Transverse colon (tissue), 4 donors: ENCODE measurements at regions not wholly inside any gene's neighbourhood (a gene's known extent, or its start where the extent isn't known, plus 50 kb on each side); places are given as distances from the start of the nearest gene placed in this dataset.

Experiments
- DNase-seq: peaks from one replicate; pipeline ENCODE4 v3.0.0-alpha.2; 2019
- H3K27ac ChIP-seq, 4 donors: fragments of 200-600 bp; sonication (generic); 2 replicates each; pipeline ENCODE4 v1.5.1; 2016 to 2018; ENCODE audit warnings: inconsistent platforms in 4 of 4
- H3K27me3 ChIP-seq: fragments of 200-600 bp; sonication (generic); 2 replicates; pipeline ENCODE4 v1.5.1; 2017; ENCODE audit warnings: inconsistent platforms
- H3K36me3 ChIP-seq, 4 donors: fragments of 200-600 bp; sonication (generic); 2 replicates each; pipeline ENCODE4 v1.5.1; 2017 to 2019; ENCODE audit warnings: inconsistent platforms in 4 of 4
- H3K4me1 ChIP-seq, 4 donors: fragments of 200-600 bp; sonication (generic); 2 replicates each; pipeline ENCODE4 v1.5.1; 2017 to 2020; ENCODE audit warnings: inconsistent platforms in 4 of 4
- H3K4me3 ChIP-seq, 4 donors: fragments of 200-600 bp; sonication (generic); 1 replicate in 1 of 4; 2 replicates in 3 of 4; pipeline versions ENCODE4 v1.5.1 to v1.6.1; 2017 to 2019; ENCODE audit warnings: inconsistent platforms in 4 of 4
- H3K9me3 ChIP-seq, 2 donors: fragments of 200-600 bp; sonication (generic); 2 replicates each; pipeline ENCODE4 v1.5.1; 2017 to 2019; ENCODE audit warnings: inconsistent platforms in 2 of 2
- EP300 ChIP-seq: sonication (generic); formaldehyde crosslinking; IDR thresholded peaks from one replicate; pipeline ENCODE4 v1.6.1; 2017; ENCODE audit warnings: antibody characterized with exemption, low read depth
- POLR2A ChIP-seq: fragments of 450-650 bp; IDR thresholded peaks from one replicate; pipeline ENCODE4 v1.6.1; 2016; ENCODE audit warnings: antibody characterized with exemption, mild to moderate bottlenecking, moderate library complexity
- POLR2AphosphoS5 ChIP-seq, 3 donors: sonication (generic); formaldehyde crosslinking; IDR thresholded peaks; one replicate each; pipeline ENCODE4 v1.6.1; 2016; ENCODE audit warnings: antibody characterized with exemption in 3 of 3
- WGBS, 2 donors: methylation state at CpG; one replicate each; pipeline ENCODE4 v1.1.5; 2018; ENCODE audit warnings: low coverage in 1 of 2; 5-methylcytosine and 5-hydroxymethylcytosine counted together
- in situ Hi-C, 4 donors: fragments of 200-750 bp; cut with MboI; loops; one replicate each; pipeline versions ENCODE4 v1.15.0 to v1.15.1; 2017; ENCODE audit warnings: low sequenced_read_pairs in 3 of 4, low pct_ligation_motif_present in 1 of 4, low pct_unique_long_range_greater_than_20kb in 1 of 4
- intact Hi-C: fragments of 100-400 bp; cut with DNase I; formaldehyde crosslinking; loops from one replicate; pipeline ENCODE4 v1.15.1; 2023; ENCODE audit warnings: low total_unique reads
- TF ChIP-seq, protein P1 (sequence below), 5 experiments: fragments of 200-600 bp in 3 of 5; fragments of 450-650 bp in 2 of 5; sonication (generic) in 3 of 5; IDR thresholded peaks; 1 replicate in 2 of 5; 2 replicates in 3 of 5; pipeline ENCODE4 v1.5.1; 2016 to 2017; ENCODE audit warnings: antibody characterized with exemption in 5 of 5, inconsistent platforms in 3 of 5, mild to moderate bottlenecking in 2 of 5, moderate library complexity in 1 of 5

DNA sequence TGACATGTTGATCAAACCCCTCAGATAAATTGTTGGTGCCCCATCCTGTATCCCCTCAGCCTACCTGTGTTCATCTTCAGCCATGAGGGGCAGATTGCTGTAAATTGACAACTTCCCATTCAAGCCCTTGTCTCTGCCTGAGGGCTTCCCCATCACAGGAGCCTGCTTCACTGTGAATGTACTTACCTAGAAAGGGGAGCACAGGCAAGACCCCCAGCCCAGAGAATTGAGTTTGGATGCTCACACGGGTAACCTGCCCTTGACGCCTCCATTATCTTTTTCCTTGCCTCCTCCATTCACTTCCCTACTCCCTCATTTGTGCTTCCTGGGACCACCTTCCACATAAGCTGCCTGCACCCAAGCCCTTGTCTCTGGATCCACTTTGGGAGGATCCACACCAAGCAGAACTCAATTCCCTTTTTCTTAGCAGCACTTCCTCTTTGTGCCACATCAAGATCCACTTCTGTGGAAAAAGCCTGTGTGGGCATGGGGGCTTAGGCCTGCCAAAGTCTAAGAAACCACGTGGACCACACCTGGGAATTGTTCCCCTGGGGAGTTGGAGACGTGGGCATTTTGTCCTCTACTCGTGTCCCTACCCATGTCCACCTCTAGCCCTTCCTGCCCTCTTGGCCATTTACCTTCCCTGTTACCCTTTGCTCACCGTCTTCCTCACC is 103.4 kb upstream of the FOXA2 start:
- Histone ChIP-seq H3K27me3 (no peaks in the 10 kb centered on the region), H3K27ac (no peak overlapping the region), H3K36me3 (no peaks in the 10 kb centered on the region), H3K9me3 (no peaks in the 10 kb centered on the region), H3K4me1 (peaks cover 3 to 5% (median 4%) of the 10 kb centered on the region in 4 donors), H3K4me3 (no peak overlapping the region)
- TF ChIP-seq POLR2A (no peak), POLR2AphosphoS5 (IDR thresholded peaks at IDR 0.05) (no peak), EP300 (no peak)
- TF ChIP-seq, protein P1, sequence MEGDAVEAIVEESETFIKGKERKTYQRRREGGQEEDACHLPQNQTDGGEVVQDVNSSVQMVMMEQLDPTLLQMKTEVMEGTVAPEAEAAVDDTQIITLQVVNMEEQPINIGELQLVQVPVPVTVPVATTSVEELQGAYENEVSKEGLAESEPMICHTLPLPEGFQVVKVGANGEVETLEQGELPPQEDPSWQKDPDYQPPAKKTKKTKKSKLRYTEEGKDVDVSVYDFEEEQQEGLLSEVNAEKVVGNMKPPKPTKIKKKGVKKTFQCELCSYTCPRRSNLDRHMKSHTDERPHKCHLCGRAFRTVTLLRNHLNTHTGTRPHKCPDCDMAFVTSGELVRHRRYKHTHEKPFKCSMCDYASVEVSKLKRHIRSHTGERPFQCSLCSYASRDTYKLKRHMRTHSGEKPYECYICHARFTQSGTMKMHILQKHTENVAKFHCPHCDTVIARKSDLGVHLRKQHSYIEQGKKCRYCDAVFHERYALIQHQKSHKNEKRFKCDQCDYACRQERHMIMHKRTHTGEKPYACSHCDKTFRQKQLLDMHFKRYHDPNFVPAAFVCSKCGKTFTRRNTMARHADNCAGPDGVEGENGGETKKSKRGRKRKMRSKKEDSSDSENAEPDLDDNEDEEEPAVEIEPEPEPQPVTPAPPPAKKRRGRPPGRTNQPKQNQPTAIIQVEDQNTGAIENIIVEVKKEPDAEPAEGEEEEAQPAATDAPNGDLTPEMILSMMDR (IDR thresholded peaks at IDR 0.05), result no peak
- in situ Hi-C loops, result loop anchor here (5.0 to 25.0 kb wide), 4 partner anchors 351 to 924 kb away; partner anchors contain the start of gene CST9 (in 1 of the 4)
- 86 to 89% methylated on average over 3 to 6 of the region's 6 CpGs for WGBS, 2 donors
- DNase-seq, result no peak
- intact Hi-C loops, result loop anchor here (10.0 kb wide), 1 partner anchor 647 kb away; no protein-coding TSS in a partner anchor

DNA sequence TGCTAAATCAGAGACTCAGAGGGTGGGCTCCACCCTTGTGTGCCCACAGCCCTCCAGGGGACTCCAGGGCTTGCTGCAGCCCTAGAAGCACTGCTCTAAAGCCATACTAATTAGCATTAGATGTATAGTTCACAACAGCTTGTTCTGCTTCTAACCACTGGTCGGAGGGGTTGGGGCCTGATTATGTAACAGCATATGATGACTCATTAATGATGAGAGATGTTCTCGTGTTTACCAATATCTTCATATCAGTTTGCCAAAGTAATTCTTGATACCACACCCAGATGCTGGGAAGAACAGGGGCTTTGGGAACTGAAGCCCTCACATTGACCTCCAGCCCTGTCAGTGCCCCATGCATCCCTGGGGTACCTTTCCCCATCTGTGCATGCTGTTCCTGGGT is 104.1 kb upstream of the FOXA2 start:
- TF ChIP-seq, protein P1 (IDR thresholded peaks at IDR 0.05), result no peak
- TF ChIP-seq POLR2AphosphoS5 (IDR thresholded peaks at IDR 0.05) (no peak), EP300 (no peak), POLR2A (no peak)
- 84% methylated on average over 2 of the region's 2 CpGs; no CpG with 5 or more reads in 1 of the 2 donors for WGBS, 2 donors
- no peaks in the 10 kb centered on the region for H3K36me3 ChIP-seq
- H3K4me3 ChIP-seq, result no peak overlapping the region
- no peak overlapping the region for H3K27ac ChIP-seq
- DNase-seq, result no peak
- H3K27me3 ChIP-seq, result no peaks in the 10 kb centered on the region
- intact Hi-C loops (loop anchor here (10.0 kb wide), 1 partner anchor 646 kb away; no protein-coding TSS in a partner anchor), in situ Hi-C loops (loop anchor here (5.0 to 25.0 kb wide), 4 partner anchors 351 to 924 kb away; partner anchors contain the start of gene CST9 (in 1 of the 4))
- H3K4me1 ChIP-seq, result peaks cover 3 to 5% (median 4%) of the 10 kb centered on the region in 4 donors
- H3K9me3 ChIP-seq, result no peaks in the 10 kb centered on the region

DNA sequence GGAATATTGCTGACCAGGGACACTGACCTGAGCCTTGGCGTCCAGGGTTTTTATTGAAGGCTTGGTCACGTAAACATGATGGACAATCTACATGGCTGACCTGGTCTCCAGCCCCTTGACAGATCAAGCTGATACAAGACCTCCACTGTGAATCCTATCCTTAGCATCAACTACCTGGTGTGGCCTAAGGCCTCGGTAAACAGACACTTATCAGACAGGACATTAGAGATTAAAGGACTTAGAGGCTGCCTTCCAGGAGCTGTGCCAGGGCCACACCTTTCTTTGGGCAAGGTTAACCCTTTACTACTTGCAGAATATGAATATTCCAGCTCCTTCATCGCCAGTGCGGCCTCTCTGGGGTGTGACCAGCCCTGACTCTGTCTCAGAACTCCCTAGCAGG is 104.9 kb upstream of the FOXA2 start:
- peaks cover 3 to 5% (median 4%) of the 10 kb centered on the region in 4 donors for H3K4me1 ChIP-seq
- no peaks in the 10 kb centered on the region for H3K9me3 ChIP-seq
- no peak for DNase-seq
- in situ Hi-C loops, result loop anchor here (5.0 to 25.0 kb wide), 4 partner anchors 352 to 923 kb away; partner anchors contain the start of gene CST9 (in 1 of the 4)
- H3K27me3 ChIP-seq, result no peaks in the 10 kb centered on the region
- no peak for TF ChIP-seq EP300
- WGBS, 2 donors, result 60% methylated on average over 5 of the region's 5 CpGs; no CpG with 5 or more reads in 1 of the 2 donors
- no peaks in the 10 kb centered on the region for H3K36me3 ChIP-seq
- no peak overlapping the region for H3K4me3 ChIP-seq
- no peak overlapping the region for H3K27ac ChIP-seq
- intact Hi-C loops, result loop anchor here (10.0 kb wide), 1 partner anchor 646 kb away; no protein-coding TSS in a partner anchor

DNA sequence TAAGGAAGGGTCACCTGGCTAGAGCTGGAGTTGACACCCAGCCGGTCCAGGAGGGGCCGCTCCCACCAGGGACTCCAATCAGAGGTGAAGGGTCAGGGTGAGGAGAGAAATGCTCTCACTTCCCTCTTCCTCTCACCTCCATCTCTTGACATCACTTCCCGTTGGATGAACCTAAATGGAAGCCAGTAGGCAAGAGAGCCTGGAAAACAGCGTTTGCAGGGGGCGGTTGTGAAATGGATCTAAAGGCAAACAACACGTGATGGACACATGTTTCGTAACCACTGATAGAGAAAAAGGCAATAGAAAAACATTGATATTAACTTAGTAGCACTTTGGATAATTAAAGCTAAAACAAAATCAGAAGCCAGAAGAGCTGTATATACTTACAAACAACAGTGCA is 105.6 kb upstream of the FOXA2 start:
- no peak overlapping the region for H3K4me3 ChIP-seq
- 87 to 88% methylated on average over 4 to 7 of the region's 7 CpGs for WGBS, 2 donors
- H3K36me3 ChIP-seq, result no peaks in the 10 kb centered on the region
- intact Hi-C loops, result loop anchor here (10.0 kb wide), 2 partner anchors 555 to 645 kb away; no protein-coding TSS in a partner anchor
- no peak for TF ChIP-seq POLR2A
- TF ChIP-seq EP300, result no peak
- no peak for TF ChIP-seq POLR2AphosphoS5 (IDR thresholded peaks at IDR 0.05)
- TF ChIP-seq, protein P1 (IDR thresholded peaks at IDR 0.05), result no peak
- H3K27me3 ChIP-seq, result no peaks in the 10 kb centered on the region
- H3K4me1 ChIP-seq, result peaks cover 3 to 5% (median 4%) of the 10 kb centered on the region in 4 donors
- in situ Hi-C loops, result loop anchor here (5.0 to 25.0 kb wide), 7 partner anchors 353 to 922 kb away; partner anchors contain the start of gene CST9 (in 1 of the 4)
- no peak for DNase-seq
- H3K27ac ChIP-seq, result no peak overlapping the region
- H3K9me3 ChIP-seq, result no peaks in the 10 kb centered on the region
